ENCODE measurements at regions not wholly inside any gene's neighbourhood (a gene's known extent, or its start where the extent isn't known, plus 50 kb on each side); places are given as distances from the start of the nearest gene placed in this dataset.

DNA sequence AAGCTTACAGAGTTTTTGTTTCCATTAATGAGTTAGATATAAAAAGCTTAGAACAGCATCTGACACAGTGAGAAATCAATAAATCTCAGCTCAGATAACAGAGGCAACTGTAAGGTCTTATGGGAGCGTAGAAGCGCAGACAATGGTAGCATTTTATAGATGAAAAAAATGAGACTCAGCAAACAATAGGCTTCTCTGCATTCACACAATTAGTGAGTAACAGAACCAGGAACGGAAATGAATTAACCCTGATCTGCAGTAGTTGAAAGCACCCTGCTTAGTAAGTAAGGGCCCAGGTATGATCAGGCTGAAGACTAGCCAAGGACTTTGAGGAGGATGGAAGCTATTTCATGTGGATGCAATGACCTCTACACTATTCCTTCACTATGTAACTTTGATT, 147.2 kb upstream of the EYA4 start:
- TF ChIP-seq, protein P1, sequence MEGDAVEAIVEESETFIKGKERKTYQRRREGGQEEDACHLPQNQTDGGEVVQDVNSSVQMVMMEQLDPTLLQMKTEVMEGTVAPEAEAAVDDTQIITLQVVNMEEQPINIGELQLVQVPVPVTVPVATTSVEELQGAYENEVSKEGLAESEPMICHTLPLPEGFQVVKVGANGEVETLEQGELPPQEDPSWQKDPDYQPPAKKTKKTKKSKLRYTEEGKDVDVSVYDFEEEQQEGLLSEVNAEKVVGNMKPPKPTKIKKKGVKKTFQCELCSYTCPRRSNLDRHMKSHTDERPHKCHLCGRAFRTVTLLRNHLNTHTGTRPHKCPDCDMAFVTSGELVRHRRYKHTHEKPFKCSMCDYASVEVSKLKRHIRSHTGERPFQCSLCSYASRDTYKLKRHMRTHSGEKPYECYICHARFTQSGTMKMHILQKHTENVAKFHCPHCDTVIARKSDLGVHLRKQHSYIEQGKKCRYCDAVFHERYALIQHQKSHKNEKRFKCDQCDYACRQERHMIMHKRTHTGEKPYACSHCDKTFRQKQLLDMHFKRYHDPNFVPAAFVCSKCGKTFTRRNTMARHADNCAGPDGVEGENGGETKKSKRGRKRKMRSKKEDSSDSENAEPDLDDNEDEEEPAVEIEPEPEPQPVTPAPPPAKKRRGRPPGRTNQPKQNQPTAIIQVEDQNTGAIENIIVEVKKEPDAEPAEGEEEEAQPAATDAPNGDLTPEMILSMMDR (IDR thresholded peaks at IDR 0.05; ENCODE audit: insufficient read depth, low read length) = no peak
- TF ChIP-seq POLR2AphosphoS5 (IDR thresholded peaks at IDR 0.05; ENCODE audit: low read depth) (no peak), GABPA (IDR thresholded peaks at IDR 0.05; ENCODE audit: low read depth) (no peak), SPI1 (IDR thresholded peaks at IDR 0.05; ENCODE audit: borderline replicate concordance, low read depth) (no peak)
- TF ChIP-seq, protein P2, sequence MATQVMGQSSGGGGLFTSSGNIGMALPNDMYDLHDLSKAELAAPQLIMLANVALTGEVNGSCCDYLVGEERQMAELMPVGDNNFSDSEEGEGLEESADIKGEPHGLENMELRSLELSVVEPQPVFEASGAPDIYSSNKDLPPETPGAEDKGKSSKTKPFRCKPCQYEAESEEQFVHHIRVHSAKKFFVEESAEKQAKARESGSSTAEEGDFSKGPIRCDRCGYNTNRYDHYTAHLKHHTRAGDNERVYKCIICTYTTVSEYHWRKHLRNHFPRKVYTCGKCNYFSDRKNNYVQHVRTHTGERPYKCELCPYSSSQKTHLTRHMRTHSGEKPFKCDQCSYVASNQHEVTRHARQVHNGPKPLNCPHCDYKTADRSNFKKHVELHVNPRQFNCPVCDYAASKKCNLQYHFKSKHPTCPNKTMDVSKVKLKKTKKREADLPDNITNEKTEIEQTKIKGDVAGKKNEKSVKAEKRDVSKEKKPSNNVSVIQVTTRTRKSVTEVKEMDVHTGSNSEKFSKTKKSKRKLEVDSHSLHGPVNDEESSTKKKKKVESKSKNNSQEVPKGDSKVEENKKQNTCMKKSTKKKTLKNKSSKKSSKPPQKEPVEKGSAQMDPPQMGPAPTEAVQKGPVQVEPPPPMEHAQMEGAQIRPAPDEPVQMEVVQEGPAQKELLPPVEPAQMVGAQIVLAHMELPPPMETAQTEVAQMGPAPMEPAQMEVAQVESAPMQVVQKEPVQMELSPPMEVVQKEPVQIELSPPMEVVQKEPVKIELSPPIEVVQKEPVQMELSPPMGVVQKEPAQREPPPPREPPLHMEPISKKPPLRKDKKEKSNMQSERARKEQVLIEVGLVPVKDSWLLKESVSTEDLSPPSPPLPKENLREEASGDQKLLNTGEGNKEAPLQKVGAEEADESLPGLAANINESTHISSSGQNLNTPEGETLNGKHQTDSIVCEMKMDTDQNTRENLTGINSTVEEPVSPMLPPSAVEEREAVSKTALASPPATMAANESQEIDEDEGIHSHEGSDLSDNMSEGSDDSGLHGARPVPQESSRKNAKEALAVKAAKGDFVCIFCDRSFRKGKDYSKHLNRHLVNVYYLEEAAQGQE (IDR thresholded peaks at IDR 0.05; ENCODE audit: insufficient replicate concordance, low read depth) = no peak

Measured in HL-60 (cell line).